Activated naive CD8-positive, alpha-beta T cell treated with anti-CD3 and anti-CD28 coated beads for 36 hours (primary cell): ENCODE measurements at regions not wholly inside any gene's neighbourhood (a gene's known extent, or its start where the extent isn't known, plus 50 kb on each side); places are given as distances from the start of the nearest gene placed in this dataset.

Experiments
- DNase-seq: peaks from one replicate; pipeline ENCODE4 v3.0.0; 2021
- H3K27ac Mint-ChIP-seq: one replicate; pipeline ENCODE4 v1.8.0; 2022; ENCODE audit warnings: mild to moderate bottlenecking, moderate library complexity, mixed read lengths
- H3K27me3 Mint-ChIP-seq: one replicate; pipeline ENCODE4 v1.8.0; 2022; ENCODE audit warnings: mild to moderate bottlenecking, mixed read lengths
- H3K36me3 Mint-ChIP-seq: one replicate; pipeline ENCODE4 v1.8.0; 2021; ENCODE audit warnings: mild to moderate bottlenecking, mixed read lengths
- H3K4me1 Mint-ChIP-seq: one replicate; pipeline ENCODE4 v1.8.0; 2021; ENCODE audit warnings: mixed read lengths
- H3K4me3 Mint-ChIP-seq: one replicate; pipeline ENCODE4 v1.8.0; 2022; ENCODE audit warnings: mild to moderate bottlenecking, moderate library complexity, mixed read lengths
- H3K9me3 Mint-ChIP-seq: one replicate; pipeline ENCODE4 v1.8.0; 2022; ENCODE audit warnings: mixed read lengths

GRCh38 chr15:70306081-70306480 lies 208.4 kb upstream of the TLE3 start:
- H3K4me3 Mint-ChIP-seq = no peak overlapping the region
- no peak for DNase-seq
- H3K36me3 Mint-ChIP-seq = no peaks in the 10 kb centered on the region
- peaks cover 11% of the 10 kb centered on the region for H3K4me1 Mint-ChIP-seq
- no peaks in the 10 kb centered on the region for H3K9me3 Mint-ChIP-seq
- H3K27me3 Mint-ChIP-seq = peaks cover 14% of the 10 kb centered on the region
- H3K27ac Mint-ChIP-seq = no peak overlapping the region

- H3K4me3 Mint-ChIP-seq = no peak overlapping the region
- peaks cover 22% of the 10 kb centered on the region for H3K4me1 Mint-ChIP-seq
- peaks cover 8% of the 10 kb centered on the region for H3K27me3 Mint-ChIP-seq
- no peak for DNase-seq
- H3K36me3 Mint-ChIP-seq = no peaks in the 10 kb centered on the region
- no peaks in the 10 kb centered on the region for H3K9me3 Mint-ChIP-seq
- H3K27ac Mint-ChIP-seq = no peak overlapping the region
Measured at GRCh38 chr15:70303981-70304380, 206.3 kb upstream of the TLE3 start.

GRCh38 chr15:70302360-70302759 lies 204.6 kb upstream of the TLE3 start:
- no peak overlapping the region for H3K4me3 Mint-ChIP-seq
- no peak overlapping the region for H3K27ac Mint-ChIP-seq

GRCh38 chr15:70301396-70301795 lies 203.7 kb upstream of the TLE3 start:
- H3K9me3 Mint-ChIP-seq = no peaks in the 10 kb centered on the region
- H3K36me3 Mint-ChIP-seq = no peaks in the 10 kb centered on the region
- H3K4me1 Mint-ChIP-seq = peaks cover 13% of the 10 kb centered on the region
- no peak for DNase-seq
- H3K4me3 Mint-ChIP-seq = no peak overlapping the region
- H3K27ac Mint-ChIP-seq = no peak overlapping the region
- H3K27me3 Mint-ChIP-seq = no peaks in the 10 kb centered on the region

More at GRCh38 chr15:70302360-70302759, 204.6 kb upstream of the TLE3 start:
- Mint-ChIP-seq H3K27me3 (no peaks in the 10 kb centered on the region), H3K4me1 (peaks cover 13% of the 10 kb centered on the region), H3K36me3 (no peaks in the 10 kb centered on the region), H3K9me3 (no peaks in the 10 kb centered on the region)
- no peak for DNase-seq

- Mint-ChIP-seq H3K27ac (no peak overlapping the region), H3K27me3 (no peaks in the 10 kb centered on the region)
Measured at GRCh38 chr15:70299931-70300869, 202.5 kb upstream of the TLE3 start.

GRCh38 chr15:70297465-70298058 lies 199.8 kb upstream of the TLE3 start:
- no peaks in the 10 kb centered on the region for H3K36me3 Mint-ChIP-seq
- no peaks in the 10 kb centered on the region for H3K9me3 Mint-ChIP-seq
- no peaks in the 10 kb centered on the region for H3K27me3 Mint-ChIP-seq
- H3K27ac Mint-ChIP-seq = no peak overlapping the region
- DNase-seq = no peak
- H3K4me1 Mint-ChIP-seq = peaks cover 15% of the 10 kb centered on the region
- no peak overlapping the region for H3K4me3 Mint-ChIP-seq

More at GRCh38 chr15:70299931-70300869, 202.5 kb upstream of the TLE3 start:
- Mint-ChIP-seq H3K4me1 (peaks cover 15% of the 10 kb centered on the region), H3K36me3 (no peaks in the 10 kb centered on the region), H3K9me3 (no peaks in the 10 kb centered on the region), H3K4me3 (no peak overlapping the region)
- peak; percentile 82 for DNase-seq

- Mint-ChIP-seq H3K36me3 (no peaks in the 10 kb centered on the region), H3K27me3 (no peaks in the 10 kb centered on the region), H3K27ac (no peak overlapping the region), H3K4me1 (peaks cover 2% of the 10 kb centered on the region), H3K4me3 (no peak overlapping the region), H3K9me3 (no peaks in the 10 kb centered on the region)
- DNase-seq = no peak
Measured at GRCh38 chr15:70294731-70295305, 197.1 kb upstream of the TLE3 start.

GRCh38 chr15:70293591-70294470 lies 196.1 kb upstream of the TLE3 start:
- Mint-ChIP-seq H3K27me3 (no peaks in the 10 kb centered on the region), H3K4me3 (no peak overlapping the region), H3K9me3 (no peaks in the 10 kb centered on the region), H3K36me3 (no peaks in the 10 kb centered on the region), H3K27ac (no peak overlapping the region), H3K4me1 (peaks cover 2% of the 10 kb centered on the region)
- DNase-seq = no peak

GRCh38 chr15:70293138-70293537 lies 195.4 kb upstream of the TLE3 start:
- Mint-ChIP-seq H3K4me3 (no peak overlapping the region), H3K36me3 (no peaks in the 10 kb centered on the region), H3K9me3 (no peaks in the 10 kb centered on the region), H3K27ac (no peak overlapping the region), H3K4me1 (peaks cover 2% of the 10 kb centered on the region), H3K27me3 (no peaks in the 10 kb centered on the region)
- DNase-seq = no peak

- Mint-ChIP-seq H3K27ac (no peak overlapping the region), H3K27me3 (no peaks in the 10 kb centered on the region), H3K36me3 (no peaks in the 10 kb centered on the region), H3K4me3 (no peak overlapping the region), H3K4me1 (peaks cover 2% of the 10 kb centered on the region), H3K9me3 (no peaks in the 10 kb centered on the region)
- DNase-seq = no peak
Measured at GRCh38 chr15:70292076-70292760, 194.5 kb upstream of the TLE3 start.

GRCh38 chr15:70291305-70292075 lies 193.8 kb upstream of the TLE3 start:
- no peaks in the 10 kb centered on the region for H3K9me3 Mint-ChIP-seq
- H3K4me1 Mint-ChIP-seq = peaks cover 2% of the 10 kb centered on the region
- DNase-seq = no peak
- H3K4me3 Mint-ChIP-seq = no peak overlapping the region
- no peaks in the 10 kb centered on the region for H3K27me3 Mint-ChIP-seq
- no peak overlapping the region for H3K27ac Mint-ChIP-seq
- no peaks in the 10 kb centered on the region for H3K36me3 Mint-ChIP-seq

GRCh38 chr15:70290708-70291107 lies 193.0 kb upstream of the TLE3 start:
- no peaks in the 10 kb centered on the region for H3K27me3 Mint-ChIP-seq
- no peak overlapping the region for H3K27ac Mint-ChIP-seq
- no peak overlapping the region for H3K4me3 Mint-ChIP-seq
- no peaks in the 10 kb centered on the region for H3K36me3 Mint-ChIP-seq
- DNase-seq = no peak
- no peaks in the 10 kb centered on the region for H3K9me3 Mint-ChIP-seq
- no peaks in the 10 kb centered on the region for H3K4me1 Mint-ChIP-seq

- no peaks in the 10 kb centered on the region for H3K9me3 Mint-ChIP-seq
- H3K4me1 Mint-ChIP-seq = no peaks in the 10 kb centered on the region
- H3K27me3 Mint-ChIP-seq = no peaks in the 10 kb centered on the region
- no peak overlapping the region for H3K4me3 Mint-ChIP-seq
- H3K36me3 Mint-ChIP-seq = no peaks in the 10 kb centered on the region
- DNase-seq = no peak
- no peak overlapping the region for H3K27ac Mint-ChIP-seq
Measured at GRCh38 chr15:70289191-70289955, 191.7 kb upstream of the TLE3 start.
